GM18868 (cell line): ENCODE measurements at regions not wholly inside any gene's neighbourhood (a gene's known extent, or its start where the extent isn't known, plus 50 kb on each side); places are given as distances from the start of the nearest gene placed in this dataset.

Source experiments
- ATAC-seq: cut with Tn5 transposase; IDR thresholded peaks from one replicate; pipeline ENCODE4 v1.9.1; 2021; ENCODE audit warnings: mild to moderate bottlenecking, moderate library complexity; ENCODE audit not compliant: unreplicated experiment

GRCh38 chr21:24055696-24056095 lies 1551.6 kb downstream of the MRPL39 start:
- ATAC-seq: no peak

GRCh38 chr21:24050231-24050630 lies 1557.0 kb downstream of the MRPL39 start:
- ATAC-seq: no peak

GRCh38 chr21:24046829-24047443 lies 1560.3 kb downstream of the MRPL39 start:
- ATAC-seq: no peak

- ATAC-seq: no peak
Observed at GRCh38 chr21:24045775-24046215, 1561.5 kb downstream of the MRPL39 start.

DNA sequence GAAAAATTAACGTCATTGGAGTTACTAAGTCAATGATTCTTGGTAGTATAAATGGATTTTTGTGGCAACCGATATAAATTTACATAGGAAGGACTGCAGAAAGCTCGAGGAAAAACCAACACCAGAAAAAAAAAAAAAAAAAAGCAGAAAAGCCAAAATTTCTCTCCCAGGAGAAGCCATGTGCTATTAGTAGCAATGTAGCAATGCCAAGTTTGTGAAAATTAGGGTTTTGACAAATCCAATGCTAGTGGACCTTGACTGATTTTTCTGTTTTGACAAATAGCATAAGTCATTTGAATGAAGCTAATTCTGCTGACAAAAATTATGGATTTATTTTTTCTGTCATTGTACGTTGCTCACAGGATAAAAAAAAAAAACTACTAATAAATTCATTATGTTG lies 1561.9 kb downstream of the MRPL39 start:
- no peak for ATAC-seq

DNA sequence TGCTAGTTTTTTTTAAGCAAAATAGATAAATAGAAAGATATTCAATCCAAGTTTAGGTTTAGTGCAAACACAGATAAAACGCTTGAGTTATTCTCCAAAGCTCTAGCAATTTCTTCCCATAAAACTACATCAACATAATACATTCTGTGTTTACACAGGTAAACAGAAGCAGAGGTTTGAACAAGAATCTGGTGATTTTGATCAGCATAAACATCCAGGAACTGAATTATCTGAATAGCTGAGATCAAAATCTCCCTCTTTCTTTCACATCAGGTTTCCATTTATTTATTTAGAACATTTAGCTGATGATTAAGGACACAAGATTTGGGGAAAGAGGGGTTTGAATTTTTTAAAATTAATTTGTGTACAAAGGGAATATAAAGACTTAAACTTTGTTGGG lies 1564.6 kb downstream of the MRPL39 start:
- no peak for ATAC-seq

DNA sequence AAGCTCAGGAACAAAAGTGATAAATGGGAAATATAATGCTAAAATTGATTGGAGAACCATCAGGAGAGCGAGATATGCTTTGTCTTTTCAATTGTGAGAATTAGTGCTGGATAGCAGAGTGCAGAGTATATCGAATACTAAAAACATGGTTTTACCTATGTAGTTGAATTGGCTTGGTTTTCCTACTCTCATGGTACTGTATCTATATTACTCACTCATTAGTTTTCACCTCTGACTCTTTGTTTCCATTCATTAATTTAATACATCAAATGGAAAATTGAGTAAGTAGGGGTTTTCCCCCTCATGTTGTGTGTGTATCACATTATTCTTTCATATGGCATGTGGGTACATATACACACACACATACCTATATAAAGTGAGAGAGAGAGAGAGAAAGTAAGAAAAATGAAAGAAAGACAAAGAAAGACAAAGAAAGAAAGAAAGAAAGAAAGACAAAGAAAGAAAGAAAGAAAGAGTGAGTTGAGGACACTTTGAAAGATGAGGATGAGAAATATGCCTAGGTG lies 1574.5 kb downstream of the MRPL39 start:
- no peak for ATAC-seq

- ATAC-seq: no peak
Observed at GRCh38 chr21:24027396-24027795, 1579.9 kb downstream of the MRPL39 start.

GRCh38 chr21:24025101-24025500 lies 1582.2 kb downstream of the MRPL39 start:
- ATAC-seq: no peak

DNA sequence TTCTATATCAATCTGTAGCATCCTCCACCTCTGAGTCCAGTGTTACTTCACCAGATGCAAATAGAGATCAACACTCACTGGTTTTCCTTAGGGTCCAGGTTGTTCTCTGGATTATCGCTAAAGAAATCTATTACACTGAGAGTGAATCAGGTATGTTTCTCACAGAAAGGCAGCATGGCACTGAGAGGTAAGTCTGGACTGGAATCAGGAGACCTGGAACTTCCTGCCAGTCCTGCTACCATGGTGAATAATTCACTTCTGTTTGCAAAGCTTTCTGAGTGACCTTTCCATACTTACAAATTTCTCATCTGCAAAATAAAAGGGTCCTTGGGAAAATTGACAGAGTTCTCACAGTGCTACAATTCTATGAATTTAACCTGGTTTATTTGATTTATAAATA lies 1583.3 kb downstream of the MRPL39 start:
- ATAC-seq: no peak

GRCh38 chr21:24023402-24023801 lies 1583.9 kb downstream of the MRPL39 start:
- no peak for ATAC-seq

- ATAC-seq: no peak
Observed at GRCh38 chr21:24014381-24014780, 1592.9 kb downstream of the MRPL39 start.

- no peak for ATAC-seq
Observed at GRCh38 chr21:24011087-24011486, 1596.2 kb downstream of the MRPL39 start.

DNA sequence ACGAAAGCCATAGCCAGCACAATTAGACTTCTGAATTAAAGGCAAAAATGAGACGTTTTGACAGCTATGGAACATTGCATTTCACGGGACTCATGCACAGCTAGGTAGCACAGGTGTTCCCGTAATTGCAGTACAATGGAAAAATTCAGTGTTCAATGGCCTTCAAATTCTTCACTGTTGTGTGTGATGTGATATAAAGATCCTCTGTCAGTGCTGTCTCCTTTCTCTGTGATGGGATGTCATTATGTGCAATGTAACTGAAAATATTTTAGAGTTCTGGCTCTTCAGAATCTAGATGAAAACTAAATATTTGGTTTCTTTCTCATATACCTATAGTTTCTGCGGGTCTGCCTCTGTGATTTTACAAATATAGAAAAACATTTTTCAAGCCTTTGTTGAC lies 1599.7 kb downstream of the MRPL39 start:
- ATAC-seq: no peak

DNA sequence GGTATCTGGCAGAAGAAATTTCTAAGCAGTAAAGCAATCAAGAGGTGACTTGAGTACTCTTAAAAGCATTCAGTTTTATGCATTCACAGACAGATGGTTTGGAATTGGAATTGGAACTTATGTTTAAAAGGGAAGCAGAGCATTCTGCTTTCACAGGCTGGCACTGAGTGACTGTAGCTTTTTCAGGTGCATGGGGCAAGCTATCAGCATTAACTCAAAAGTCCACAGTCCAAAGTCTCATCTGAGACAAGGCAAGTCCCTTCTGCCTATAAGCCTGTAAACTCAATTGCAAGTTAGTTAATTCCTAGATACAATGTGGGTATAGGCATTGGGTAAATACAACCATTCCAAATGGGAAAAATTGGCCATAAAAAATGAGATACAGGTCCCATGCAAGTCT lies 1620.3 kb downstream of the MRPL39 start:
- no peak for ATAC-seq

DNA sequence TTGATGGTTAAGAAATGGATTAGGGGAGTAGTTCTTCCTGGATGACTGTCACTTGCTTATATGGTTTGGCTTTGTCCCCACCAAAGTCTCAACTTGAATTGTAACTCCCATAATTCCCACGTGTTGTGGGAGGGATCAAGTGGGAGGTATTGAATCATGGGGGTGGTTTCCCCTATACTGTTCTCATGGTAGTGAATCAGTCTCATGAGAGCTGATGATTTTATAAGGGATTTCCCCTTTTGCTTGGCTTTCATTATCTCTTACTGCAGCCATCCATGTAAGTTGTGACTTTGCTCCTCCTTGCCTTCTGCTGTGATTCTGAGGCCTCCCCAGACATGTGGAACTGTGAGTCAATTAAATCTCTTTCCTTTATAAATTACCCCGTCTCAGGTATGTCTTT lies 1621.1 kb downstream of the MRPL39 start:
- ATAC-seq: no peak

DNA sequence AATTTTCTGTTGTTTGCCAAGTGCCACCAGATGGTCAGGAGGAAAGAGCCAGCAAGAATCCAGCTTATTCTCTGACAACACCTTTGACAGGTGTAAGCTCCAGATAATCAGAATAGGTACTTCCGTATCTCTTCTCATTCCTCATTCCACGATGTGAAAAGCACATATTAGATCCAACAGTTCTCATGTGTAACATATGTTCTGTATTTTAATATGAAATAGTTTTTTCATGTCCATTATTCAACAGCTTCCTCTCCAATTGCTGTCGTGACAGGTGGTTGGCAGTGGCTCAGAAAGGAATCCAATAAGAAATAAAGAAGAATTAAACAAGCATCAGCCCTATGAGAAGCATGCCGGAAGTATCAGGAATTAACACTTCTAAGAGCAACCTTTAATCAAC lies 1624.7 kb downstream of the MRPL39 start:
- ATAC-seq: no peak

DNA sequence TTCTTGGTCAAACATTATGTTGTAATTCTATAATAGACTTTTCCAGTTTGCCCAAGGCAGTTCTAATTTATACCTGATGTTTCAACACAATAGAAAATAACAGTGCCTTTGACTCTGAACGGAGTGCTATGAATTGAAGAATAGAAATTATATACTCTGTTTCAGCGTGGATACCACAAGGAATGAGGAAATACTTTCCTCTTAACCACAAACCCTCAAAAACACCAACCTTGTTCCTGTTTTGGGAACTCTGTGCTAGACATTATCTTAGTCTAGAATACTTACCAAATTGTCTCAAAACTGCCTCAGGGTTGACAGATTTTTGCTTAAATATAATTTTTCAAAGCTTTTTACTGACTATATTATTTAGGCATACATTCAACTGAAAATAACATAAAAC lies 1629.3 kb downstream of the MRPL39 start:
- no peak for ATAC-seq

DNA sequence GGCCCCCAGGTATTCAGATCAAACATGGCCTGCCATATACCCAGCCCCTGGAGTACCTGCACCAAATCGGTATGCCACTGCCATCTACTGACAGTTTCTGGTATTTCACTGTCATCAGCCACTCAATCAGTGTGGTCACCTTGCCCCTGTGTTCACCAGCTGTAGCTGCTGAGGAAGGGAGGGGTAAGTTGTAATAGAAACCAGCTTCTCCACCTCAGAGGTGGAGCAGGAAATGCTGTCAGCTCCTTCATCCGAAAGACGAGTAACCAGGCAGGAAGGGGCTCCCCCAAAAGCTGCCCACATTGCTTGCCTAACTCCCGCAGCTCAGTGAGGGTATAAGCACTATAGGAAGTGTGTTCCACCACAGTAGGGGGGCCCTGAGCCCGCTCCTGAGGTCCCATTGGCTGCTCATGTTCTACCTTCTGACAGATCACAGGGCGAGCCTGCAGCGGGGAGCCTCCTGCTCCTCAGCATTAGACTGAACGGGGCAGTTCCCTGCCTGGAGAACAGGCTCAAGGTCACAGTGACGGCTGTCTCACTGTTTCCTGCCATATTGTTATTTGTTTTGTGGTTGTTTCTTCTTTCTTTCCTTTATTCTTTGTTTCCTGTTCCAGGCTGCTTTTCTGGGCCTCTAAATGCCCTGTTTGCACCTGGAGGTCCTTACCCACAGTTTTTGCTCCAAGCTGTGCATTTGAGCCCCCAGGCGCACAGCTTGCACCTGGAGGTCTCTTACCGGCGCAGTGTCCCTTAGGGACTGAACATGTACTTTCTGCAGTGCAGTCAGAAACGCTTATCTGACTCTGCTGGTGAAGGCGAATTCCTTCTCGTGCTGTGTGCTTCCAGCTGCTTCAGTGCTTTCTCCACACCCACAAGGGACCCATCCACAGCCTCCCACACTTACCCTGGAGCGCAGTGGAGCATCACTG lies 1638.3 kb downstream of the MRPL39 start:
- ATAC-seq: peak; percentile 97

- no peak for ATAC-seq
Observed at GRCh38 chr21:23968008-23968407, 1639.3 kb downstream of the MRPL39 start.

DNA sequence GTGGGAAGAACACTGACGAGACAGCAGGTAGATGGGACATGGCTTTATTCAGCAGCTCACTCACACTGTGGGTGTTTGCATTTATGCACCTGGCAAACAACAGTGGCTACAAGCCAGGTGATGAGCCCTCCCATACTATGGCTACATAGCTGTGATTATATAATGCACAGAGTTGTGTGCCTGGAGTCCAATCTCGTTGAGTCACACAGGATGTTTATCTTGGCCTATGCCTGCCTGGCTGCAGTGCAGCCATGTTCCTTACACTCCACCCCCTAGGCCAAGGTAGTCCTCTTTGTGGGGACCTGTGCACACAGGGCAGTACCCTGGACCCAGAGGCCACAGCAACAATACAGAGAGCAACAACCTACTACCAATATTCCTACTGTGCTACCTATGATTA lies 1643.8 kb downstream of the MRPL39 start:
- ATAC-seq: no peak

DNA sequence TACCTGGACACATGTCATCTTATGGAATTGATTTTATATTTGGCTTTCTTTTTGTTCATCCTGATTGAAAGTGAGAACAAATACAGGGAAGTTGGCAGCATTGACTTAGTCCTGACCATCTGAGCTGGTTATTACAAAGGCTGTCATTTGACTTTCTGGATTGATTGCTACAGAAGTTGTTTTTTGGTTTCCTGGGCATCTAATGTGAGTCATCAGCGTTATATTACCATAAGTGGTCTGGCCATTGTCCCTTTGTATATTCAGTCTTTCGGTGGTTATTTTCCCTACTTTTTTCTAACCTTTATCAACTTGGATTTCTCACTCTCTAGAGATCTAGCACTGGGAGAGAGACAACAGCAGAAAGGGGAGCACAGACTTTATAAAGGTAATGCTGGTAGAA lies 1646.5 kb downstream of the MRPL39 start:
- no peak for ATAC-seq
